ENCODE measurements at regions not wholly inside any gene's neighbourhood (a gene's known extent, or its start where the extent isn't known, plus 50 kb on each side); places are given as distances from the start of the nearest gene placed in this dataset.

DNA sequence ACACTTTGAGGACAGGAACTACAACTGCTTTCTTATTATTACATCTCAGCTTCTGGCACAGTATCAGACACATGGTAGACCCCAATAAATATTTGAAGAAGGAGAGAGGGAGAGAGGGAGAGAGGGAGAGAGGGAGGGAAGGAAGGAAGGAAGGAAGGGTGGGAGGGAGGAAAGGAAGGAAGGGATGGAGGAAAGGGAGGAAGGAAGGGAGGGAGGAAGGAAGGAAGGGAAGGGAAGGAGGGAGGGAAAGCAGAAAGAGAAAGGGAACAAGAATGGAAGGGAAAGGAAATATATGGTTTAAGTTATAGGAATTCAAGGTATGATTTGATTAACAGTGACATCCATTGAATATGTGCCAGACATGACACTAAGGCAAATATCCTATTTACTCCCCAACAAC is 402.1 kb downstream of the KIF16B start:
- in situ Hi-C loops (cut with HindIII; ENCODE audit: low sequenced_read_pairs) = no loop called here
- DNase-seq (ENCODE audit: low read depth, low spot score) = no peak
- TF ChIP-seq, protein P1, sequence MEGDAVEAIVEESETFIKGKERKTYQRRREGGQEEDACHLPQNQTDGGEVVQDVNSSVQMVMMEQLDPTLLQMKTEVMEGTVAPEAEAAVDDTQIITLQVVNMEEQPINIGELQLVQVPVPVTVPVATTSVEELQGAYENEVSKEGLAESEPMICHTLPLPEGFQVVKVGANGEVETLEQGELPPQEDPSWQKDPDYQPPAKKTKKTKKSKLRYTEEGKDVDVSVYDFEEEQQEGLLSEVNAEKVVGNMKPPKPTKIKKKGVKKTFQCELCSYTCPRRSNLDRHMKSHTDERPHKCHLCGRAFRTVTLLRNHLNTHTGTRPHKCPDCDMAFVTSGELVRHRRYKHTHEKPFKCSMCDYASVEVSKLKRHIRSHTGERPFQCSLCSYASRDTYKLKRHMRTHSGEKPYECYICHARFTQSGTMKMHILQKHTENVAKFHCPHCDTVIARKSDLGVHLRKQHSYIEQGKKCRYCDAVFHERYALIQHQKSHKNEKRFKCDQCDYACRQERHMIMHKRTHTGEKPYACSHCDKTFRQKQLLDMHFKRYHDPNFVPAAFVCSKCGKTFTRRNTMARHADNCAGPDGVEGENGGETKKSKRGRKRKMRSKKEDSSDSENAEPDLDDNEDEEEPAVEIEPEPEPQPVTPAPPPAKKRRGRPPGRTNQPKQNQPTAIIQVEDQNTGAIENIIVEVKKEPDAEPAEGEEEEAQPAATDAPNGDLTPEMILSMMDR (IDR thresholded peaks at IDR 0.05; ENCODE audit: low read depth, low read length) = no peak
- H3K4me3 ChIP-seq (ENCODE audit: low read depth, low read length) = no peak overlapping the region

DNA sequence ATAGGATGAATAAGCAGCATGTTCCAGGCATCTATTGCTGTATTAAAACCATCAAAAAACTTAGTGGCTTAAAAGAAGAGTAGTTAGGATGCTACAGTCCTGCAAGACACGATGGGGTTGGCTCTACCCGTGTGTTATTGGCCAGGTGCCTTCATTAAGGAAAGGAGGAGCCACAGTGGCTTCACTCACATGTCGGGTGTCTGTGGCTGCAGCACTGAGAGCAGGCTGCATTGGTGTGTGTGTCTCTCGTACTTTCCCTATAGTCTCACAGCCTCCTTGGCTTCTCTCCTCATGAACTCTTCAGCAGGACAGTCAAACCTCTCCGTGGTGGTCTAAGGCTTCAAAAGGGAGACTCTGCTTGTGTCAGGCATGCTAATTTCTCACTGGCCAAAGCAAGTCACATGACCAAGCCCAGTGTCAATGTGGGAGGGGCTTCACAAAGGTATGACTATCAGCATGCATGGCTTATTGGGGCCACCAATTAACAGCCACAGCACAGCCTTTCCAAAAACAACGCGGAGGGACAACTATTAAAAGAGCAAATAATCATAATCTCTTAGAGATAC is 402.8 kb downstream of the KIF16B start:
- in situ Hi-C loops (cut with HindIII; ENCODE audit: low sequenced_read_pairs) = no loop called here
- TF ChIP-seq, protein P1 (IDR thresholded peaks at IDR 0.05; ENCODE audit: low read depth, low read length) = no peak
- DNase-seq (ENCODE audit: low read depth, low spot score) = no peak
- H3K4me3 ChIP-seq (ENCODE audit: low read depth, low read length) = no peak overlapping the region

DNA sequence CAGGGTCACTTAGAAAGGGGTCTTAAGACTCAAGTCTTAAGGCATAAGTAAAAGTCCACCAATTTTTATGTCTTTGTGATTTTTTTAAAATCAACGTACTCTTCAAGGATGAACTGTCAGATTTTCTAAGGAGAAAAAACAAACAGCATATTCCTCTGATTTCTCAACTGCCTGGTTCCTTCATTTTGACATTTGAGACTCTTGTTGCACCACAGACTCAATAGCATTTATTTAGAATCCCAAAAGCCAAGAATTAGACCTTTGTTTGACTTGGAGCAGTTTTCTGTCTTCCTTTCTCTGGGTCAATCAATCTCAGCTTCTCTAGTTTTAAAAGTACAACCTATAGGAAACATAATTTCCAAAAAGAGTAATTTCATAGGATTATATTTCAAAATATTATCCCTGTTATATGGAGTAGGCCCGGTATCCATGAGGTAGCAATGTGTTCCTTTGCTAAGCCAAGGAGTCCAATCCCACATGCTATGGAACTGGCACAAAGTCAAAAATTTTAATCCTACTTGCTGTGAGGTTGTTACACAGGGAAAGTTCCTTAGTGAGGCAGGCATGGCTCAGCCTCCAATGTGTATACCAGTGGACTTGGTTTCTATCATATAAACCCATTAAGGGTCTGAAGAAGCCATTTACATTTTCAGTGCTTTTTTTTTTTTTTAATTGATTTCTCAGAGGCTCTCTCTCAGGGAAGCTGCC is 405.7 kb downstream of the KIF16B start:
- in situ Hi-C loops (cut with HindIII; ENCODE audit: low sequenced_read_pairs) = no loop called here
- no peak for DNase-seq (ENCODE audit: low read depth, low spot score)
- no peak overlapping the region for H3K4me3 ChIP-seq (ENCODE audit: low read depth, low read length)
- TF ChIP-seq, protein P1 (IDR thresholded peaks at IDR 0.05; ENCODE audit: low read depth, low read length) = no peak

DNA sequence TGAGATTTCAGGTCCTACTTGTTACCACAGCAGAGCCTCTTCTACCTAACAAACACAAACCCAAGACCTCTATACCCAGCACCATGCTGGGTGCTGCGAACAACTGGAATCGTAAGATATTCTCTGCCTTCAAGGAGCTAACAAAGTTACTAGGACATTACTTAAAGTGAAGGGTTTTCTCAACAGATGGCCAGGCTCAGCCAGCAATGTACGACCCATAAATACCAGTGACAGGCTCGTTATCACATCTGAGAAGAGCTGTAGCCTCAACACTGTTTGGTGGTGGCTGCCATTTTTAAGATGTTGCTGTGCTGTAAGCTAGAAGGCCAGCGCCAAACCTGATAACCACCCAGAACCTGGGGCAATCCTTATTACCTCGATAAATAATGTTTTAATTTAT is 406.5 kb downstream of the KIF16B start:
- TF ChIP-seq, protein P1 (IDR thresholded peaks at IDR 0.05; ENCODE audit: low read depth, low read length) = no peak
- in situ Hi-C loops (cut with HindIII; ENCODE audit: low sequenced_read_pairs) = no loop called here
- DNase-seq (ENCODE audit: low read depth, low spot score) = no peak
- H3K4me3 ChIP-seq (ENCODE audit: low read depth, low read length) = no peak overlapping the region

DNA sequence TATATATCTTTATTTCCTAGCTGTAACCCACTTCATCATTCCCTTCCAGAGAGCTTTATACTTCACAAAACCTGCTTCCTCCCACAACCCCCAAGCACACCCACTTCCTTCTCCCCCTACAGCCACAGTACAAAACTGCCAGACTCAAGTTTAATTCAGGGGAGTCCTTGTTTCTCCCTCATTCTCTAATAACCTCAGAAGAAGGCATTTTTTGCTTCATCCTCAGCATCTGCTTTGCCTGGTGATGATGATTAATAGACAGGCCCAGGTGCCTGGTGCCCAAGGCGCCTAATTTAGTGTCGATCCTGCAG is 414.3 kb downstream of the KIF16B start:
- in situ Hi-C loops (cut with HindIII; ENCODE audit: low sequenced_read_pairs) = no loop called here
- DNase-seq (ENCODE audit: low read depth, low spot score) = no peak
- TF ChIP-seq, protein P1 (IDR thresholded peaks at IDR 0.05; ENCODE audit: low read depth, low read length) = no peak
- H3K4me3 ChIP-seq (ENCODE audit: low read depth, low read length) = no peak overlapping the region

DNA sequence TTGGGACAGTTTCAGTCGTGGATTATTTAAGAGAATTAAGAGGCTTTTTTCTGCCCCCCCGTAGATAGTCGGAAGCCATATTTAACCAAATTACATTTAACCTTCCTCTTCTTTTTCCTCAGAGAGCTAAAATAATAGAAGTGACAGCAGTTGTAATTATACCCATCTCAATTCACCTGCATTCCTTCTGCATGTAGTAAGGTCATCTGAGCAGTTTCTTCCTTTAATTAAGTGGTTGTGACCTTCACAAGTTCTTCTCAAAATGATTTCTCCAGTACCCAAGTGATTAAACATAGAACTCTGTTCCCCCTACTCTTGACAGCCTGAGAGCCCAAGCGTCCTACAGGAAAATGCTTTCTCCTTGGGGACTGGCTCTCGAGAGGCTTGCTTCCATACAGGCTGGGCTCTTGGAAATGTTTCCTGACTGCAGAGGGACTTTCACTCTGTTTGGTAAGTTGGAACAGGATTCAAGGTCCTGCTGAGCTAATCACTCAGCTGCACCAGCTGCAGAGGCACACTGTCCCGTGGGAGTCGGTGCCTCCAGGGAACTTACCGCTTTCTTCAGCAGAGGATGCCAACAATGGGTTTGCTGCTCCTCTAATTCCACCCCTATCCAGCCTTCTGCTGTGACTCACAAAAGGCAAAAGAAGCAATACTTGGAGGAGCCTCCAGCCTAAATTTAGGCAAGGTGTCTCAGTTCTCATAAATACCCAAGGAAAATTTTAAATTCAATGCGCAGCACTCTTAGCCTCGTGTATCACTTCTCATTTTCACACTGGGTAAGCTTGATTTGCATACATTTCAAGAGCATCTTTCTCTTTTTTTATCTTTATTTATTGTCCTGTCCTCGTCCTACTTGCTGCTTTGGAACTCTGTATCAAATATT is 414.9 kb downstream of the KIF16B start:
- TF ChIP-seq, protein P1 (IDR thresholded peaks at IDR 0.05; ENCODE audit: low read depth, low read length) = no peak
- H3K4me3 ChIP-seq (ENCODE audit: low read depth, low read length) = no peak overlapping the region
- in situ Hi-C loops (cut with HindIII; ENCODE audit: low sequenced_read_pairs) = no loop called here
- DNase-seq (ENCODE audit: low read depth, low spot score) = no peak

All from astrocyte of the spinal cord (primary cell).